ENCODE measurements at regions not wholly inside any gene's neighbourhood (a gene's known extent, or its start where the extent isn't known, plus 50 kb on each side); places are given as distances from the start of the nearest gene placed in this dataset.

- DNase-seq = no peak
Measured at GRCh38 chr2:219961947-219962498, 334.6 kb downstream of the SLC4A3 start.

- no peak for DNase-seq
Measured at GRCh38 chr2:219962801-219963200, 335.4 kb downstream of the SLC4A3 start.

GRCh38 chr2:219965287-219966194 is 338.1 kb downstream of the SLC4A3 start:
- no peak for DNase-seq

DNA sequence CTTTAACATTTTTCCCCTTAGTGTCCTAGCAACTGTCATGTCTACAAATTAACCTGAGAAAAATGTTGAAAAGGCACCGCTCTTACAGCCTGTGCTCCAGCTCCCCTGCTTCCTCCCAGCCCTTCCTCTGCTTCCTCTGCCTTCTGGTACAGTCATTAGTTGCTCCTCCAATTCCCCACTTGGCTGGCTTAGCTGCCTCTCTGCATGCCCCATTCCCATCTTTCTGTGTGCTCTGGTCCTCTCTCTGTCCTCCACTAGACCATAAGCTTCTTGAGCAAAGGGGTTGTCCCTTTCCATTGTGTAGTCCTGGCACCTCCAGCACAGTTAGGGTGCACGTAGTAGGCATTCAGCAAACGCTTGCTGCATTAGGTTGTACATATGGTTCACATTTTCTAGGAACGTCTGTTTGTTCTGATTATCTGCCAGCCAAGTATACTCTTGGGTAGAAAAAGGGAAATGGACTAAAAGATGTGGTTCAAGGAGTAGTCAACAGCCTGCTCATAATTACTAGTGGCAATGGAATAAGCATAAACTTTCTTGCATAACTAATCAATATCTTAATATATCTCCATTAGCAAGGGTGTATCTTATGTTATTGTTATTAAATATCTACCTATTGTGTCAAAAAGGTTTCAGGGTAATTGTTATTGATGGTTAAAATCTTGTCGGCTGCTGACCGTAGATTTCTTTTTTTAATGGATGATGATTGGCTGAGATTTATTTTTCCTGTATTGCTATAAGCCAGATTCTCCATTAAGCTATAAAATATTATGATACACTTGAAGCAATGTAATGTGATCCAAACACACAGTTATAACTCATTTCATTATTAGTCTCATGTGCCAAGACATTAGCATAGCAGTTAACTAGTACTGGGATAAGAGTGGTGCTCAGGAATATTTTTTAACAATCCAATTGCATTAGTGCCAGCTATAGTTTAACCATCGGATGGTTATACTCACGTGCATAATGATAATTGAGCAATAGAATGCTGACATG is 340.1 kb downstream of the SLC4A3 start:
- no peak for DNase-seq

GRCh38 chr2:219968685-219969345 is 341.4 kb downstream of the SLC4A3 start:
- no peak for DNase-seq

DNA sequence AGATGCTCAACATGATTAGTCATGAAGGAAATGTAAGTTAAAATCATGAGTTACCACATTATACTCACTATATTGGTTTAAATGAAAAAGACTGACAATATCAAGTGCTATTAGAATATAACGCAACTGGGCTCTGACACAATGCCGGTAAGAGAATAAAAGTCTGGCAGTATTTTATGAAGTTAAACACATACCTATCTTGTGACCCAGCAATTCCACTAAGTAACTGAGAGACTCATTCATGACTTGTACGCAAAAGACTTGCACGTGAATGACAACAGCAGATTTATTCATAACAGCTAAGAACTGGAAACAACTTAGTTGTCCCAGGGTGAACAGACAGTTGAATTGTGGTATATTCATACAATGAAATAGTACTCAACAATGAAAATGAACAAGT is 342.1 kb downstream of the SLC4A3 start:
- DNase-seq = no peak

DNA sequence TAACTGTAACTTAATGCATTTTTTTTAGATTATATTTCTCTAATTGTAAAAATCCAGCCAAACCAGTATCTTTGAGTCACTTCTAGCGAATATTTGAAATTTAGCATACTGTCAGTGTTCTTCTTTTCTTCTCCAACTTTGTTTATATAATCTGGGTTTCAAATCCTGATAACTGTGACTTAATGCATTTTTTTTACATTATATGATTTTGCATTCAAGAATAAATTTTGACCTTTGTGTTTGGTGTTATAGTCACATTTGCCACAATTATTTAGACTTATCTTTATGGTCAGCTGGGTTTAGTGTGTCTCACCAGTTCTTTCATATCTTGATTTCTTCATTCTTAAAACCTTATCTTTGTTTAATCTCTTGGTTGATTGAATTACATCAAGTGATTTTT is 345.7 kb downstream of the SLC4A3 start:
- no peak for DNase-seq

GRCh38 chr2:219976871-219977270 is 349.4 kb downstream of the SLC4A3 start:
- no peak for DNase-seq

DNA sequence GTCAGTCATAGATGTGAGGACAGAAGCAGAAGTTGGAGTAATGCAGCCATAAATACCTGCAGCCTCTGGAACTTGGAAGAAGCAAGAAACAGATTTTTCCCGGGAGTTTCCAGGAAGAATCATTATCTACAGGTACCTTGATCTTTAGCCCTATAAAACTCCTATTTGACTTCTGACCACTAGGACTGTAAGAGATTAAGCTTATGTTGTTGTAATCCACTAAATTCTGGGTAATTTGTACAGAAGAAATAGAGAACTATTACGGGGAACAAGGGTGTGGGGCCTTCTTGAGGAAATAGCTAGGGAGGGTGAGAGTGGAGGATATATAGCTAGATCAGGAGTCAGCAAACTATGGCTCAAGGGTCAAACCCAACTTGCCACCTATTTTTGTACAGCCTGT is 353.2 kb downstream of the SLC4A3 start:
- DNase-seq = no peak

GRCh38 chr2:219983836-219984235 is 356.4 kb downstream of the SLC4A3 start:
- no peak for DNase-seq

GRCh38 chr2:219985017-219985416 is 357.6 kb downstream of the SLC4A3 start:
- DNase-seq = no peak

DNA sequence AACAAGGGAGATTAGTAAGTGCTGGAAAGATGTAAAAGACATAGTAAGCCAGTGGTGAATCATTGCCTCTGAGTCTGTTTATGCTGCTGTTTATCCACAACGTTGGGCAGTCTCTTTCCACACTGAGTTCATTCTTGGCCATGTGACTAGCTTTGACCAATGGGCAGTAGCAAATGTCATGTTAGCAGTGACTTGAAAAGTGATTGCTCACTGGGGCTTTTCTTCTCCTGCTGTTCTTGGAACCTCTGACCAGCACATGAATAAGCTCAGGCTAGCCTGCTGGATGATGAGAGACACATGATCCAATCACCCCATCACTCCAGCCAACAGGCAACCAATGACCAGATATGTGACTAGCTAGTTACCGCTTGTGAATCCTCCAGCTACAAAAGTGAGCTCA is 360.4 kb downstream of the SLC4A3 start:
- DNase-seq = no peak

GRCh38 chr2:219989744-219990143 is 362.3 kb downstream of the SLC4A3 start:
- DNase-seq = no peak

- no peak for DNase-seq
Measured at GRCh38 chr2:219991116-219991515, 363.7 kb downstream of the SLC4A3 start.

- DNase-seq = no peak
Measured at GRCh38 chr2:219995399-219995798, 368.0 kb downstream of the SLC4A3 start.

GRCh38 chr2:219995991-219996765 is 368.7 kb downstream of the SLC4A3 start:
- DNase-seq = no peak

GRCh38 chr2:219997341-219997851 is 370.0 kb downstream of the SLC4A3 start:
- DNase-seq = no peak

GRCh38 chr2:219998107-219998506 is 370.7 kb downstream of the SLC4A3 start:
- no peak for DNase-seq

- DNase-seq = no peak
Measured at GRCh38 chr2:219998714-219999227, 371.3 kb downstream of the SLC4A3 start.

- DNase-seq = no peak
Measured at GRCh38 chr2:220000080-220000479, 372.6 kb downstream of the SLC4A3 start.

DNA sequence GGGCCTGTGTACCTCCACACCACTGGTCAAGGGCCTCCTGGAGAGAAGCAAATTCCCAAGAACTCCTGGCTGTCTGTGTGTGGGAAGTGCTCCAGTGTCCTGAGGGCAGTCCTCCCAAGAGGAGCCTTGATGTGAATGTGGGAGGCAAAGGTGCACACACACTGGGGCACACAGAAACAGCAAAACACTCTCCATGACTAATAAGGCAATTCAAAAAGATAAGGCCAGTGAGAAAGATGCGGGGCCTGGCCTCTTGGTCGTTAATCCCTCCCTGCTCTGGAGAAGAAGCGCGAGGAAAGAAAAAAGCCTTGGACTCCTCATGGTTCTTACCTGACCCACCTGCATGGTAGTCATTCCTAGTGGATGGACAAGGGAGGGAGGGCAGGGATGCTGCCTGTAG is 373.2 kb downstream of the SLC4A3 start:
- DNase-seq = no peak

Measured in inflammatory macrophage (primary cell).